Keratinocyte (primary cell): ENCODE measurements at regions not wholly inside any gene's neighbourhood (a gene's known extent, or its start where the extent isn't known, plus 50 kb on each side); places are given as distances from the start of the nearest gene placed in this dataset.
"Not testable (repeated sequence)": the region's sequence is repeated elsewhere in the genome, so short reads cannot be mapped to it uniquely, and the experiment has no call there.

Experiments used
- DNase-seq: peaks from one replicate; pipeline ENCODE4 v3.0.0-alpha.2; 2011; ENCODE audit warnings: low read depth, missing footprints, low spot score
- FAIRE-seq: peaks from 2 replicates; lab custom pipeline; 2011; peaks lifted over from hg19 to GRCh38; lab: Jason Lieb, UNC
- H2AFZ ChIP-seq: 2 replicates; pipeline ENCODE4 v1.6.0; 2012; ENCODE audit warnings: low read length, control low read depth, inconsistent platforms; ENCODE audit not compliant: control insufficient read depth
- H3K27ac ChIP-seq: 2 replicates; pipeline ENCODE4 v1.5.1; 2011; ENCODE audit warnings: low read length; ENCODE audit not compliant: control insufficient read depth, insufficient read depth
- H3K27me3 ChIP-seq: 3 replicates; pipeline ENCODE4 v1.6.0; 2011; ENCODE audit warnings: low read length; ENCODE audit not compliant: control insufficient read depth, insufficient read depth; ENCODE audit errors: extremely low read depth
- H3K36me3 ChIP-seq, 2 experiments: 2 replicates in 1 of 2; 3 replicates in 1 of 2; pipeline ENCODE4 v1.5.1; 2011; ENCODE audit warnings: low read length in 2 of 2, mild to moderate bottlenecking in 1 of 2; ENCODE audit not compliant: control insufficient read depth in 2 of 2, insufficient read depth in 2 of 2; ENCODE audit errors: extremely low read depth in 1 of 2
- H3K4me1 ChIP-seq: 3 replicates; pipeline ENCODE4 v1.5.1; 2011; ENCODE audit warnings: low read length; ENCODE audit not compliant: control insufficient read depth, insufficient read depth; ENCODE audit errors: extremely low read depth
- H3K4me2 ChIP-seq: 3 replicates; pipeline ENCODE4 v1.6.0; 2011; ENCODE audit warnings: low read depth, low read length; ENCODE audit not compliant: control insufficient read depth, insufficient read depth; ENCODE audit errors: extremely low read depth
- H3K4me3 ChIP-seq, 3 experiments: fragments of 200-600 bp in 1 of 3; sonication (generic) in 1 of 3; 2 replicates in 2 of 3; 3 replicates in 1 of 3; pipeline ENCODE4 v1.5.1; 2011 to 2016; ENCODE audit warnings: low read length in 3 of 3, mild to moderate bottlenecking in 3 of 3, control low read depth in 2 of 3, inconsistent platforms in 1 of 3, low read depth in 1 of 3, mixed read lengths in 1 of 3, mixed run types in 1 of 3, moderate library complexity in 1 of 3; ENCODE audit not compliant: control insufficient read depth in 2 of 3, insufficient read depth in 2 of 3; ENCODE audit errors: extremely low read depth in 1 of 3
- H3K79me2 ChIP-seq: 2 replicates; pipeline ENCODE4 v1.6.0; 2012; ENCODE audit warnings: low read length; ENCODE audit not compliant: control insufficient read depth, insufficient read depth
- H3K9ac ChIP-seq: 3 replicates; pipeline ENCODE4 v1.6.0; 2011; ENCODE audit warnings: low read length; ENCODE audit not compliant: control insufficient read depth, insufficient read depth; ENCODE audit errors: extremely low read depth
- H3K9me1 ChIP-seq: 3 replicates; pipeline ENCODE4 v1.6.0; 2011; ENCODE audit warnings: low read length; ENCODE audit not compliant: control insufficient read depth, insufficient read depth; ENCODE audit errors: extremely low read depth
- H3K9me3 ChIP-seq: 2 replicates; pipeline ENCODE4 v1.5.1; 2012; ENCODE audit warnings: low read depth, low read length; ENCODE audit not compliant: control insufficient read depth
- H4K20me1 ChIP-seq: 3 replicates; pipeline ENCODE4 v1.6.0; 2011; ENCODE audit warnings: low read length; ENCODE audit not compliant: control insufficient read depth, insufficient read depth; ENCODE audit errors: extremely low read depth
- CTCF ChIP-seq, 3 experiments: IDR thresholded peaks in 1 of 3; conservative IDR thresholded peaks in 1 of 3; optimal IDR thresholded peaks in 1 of 3; 2 replicates in 2 of 3; 3 replicates in 1 of 3; pipeline versions ENCODE3 to v1.5.1; 2011; ENCODE audit warnings: low read length in 3 of 3, mild to moderate bottlenecking in 3 of 3, moderate library complexity in 2 of 3, control low read depth in 1 of 3, inconsistent platforms in 1 of 3; ENCODE audit not compliant: insufficient read depth in 2 of 3; ENCODE audit errors: extremely low read depth in 1 of 3
- EZH2 ChIP-seq: IDR thresholded peaks from one replicate; pipeline ENCODE4 v1.6.1; 2012; ENCODE audit warnings: inconsistent platforms, mild to moderate bottlenecking, low read length, moderate library complexity
- dilution Hi-C: fragments of 300-500 bp; cut with MboI; formaldehyde crosslinking; loops from one replicate; pipeline ENCODE4 v1.7.0; 2020; ENCODE audit warnings: low sequenced_read_pairs; ENCODE audit not compliant: extremely low pct_ligation_motif_present

- no peaks in the 10 kb centered on the region for H3K4me1 ChIP-seq
- no peak overlapping the region for H3K4me2 ChIP-seq
- no peaks in the 10 kb centered on the region for H3K27me3 ChIP-seq
- H3K27ac ChIP-seq, result no peak overlapping the region
- no peak for TF ChIP-seq CTCF (optimal IDR thresholded peaks at IDR 0.05 in 1 of 3, IDR thresholded peaks at IDR 0.05 in 1 of 3, conservative IDR thresholded peaks at IDR 0.05 in 1 of 3; ENCODE audit: extremely low read depth in 1 of 3, insufficient read depth in 2 of 3, low read length in 3 of 3)
- no peak for TF ChIP-seq EZH2
- no peaks in the 10 kb centered on the region for H3K36me3 ChIP-seq
- no peaks in the 10 kb centered on the region for H3K79me2 ChIP-seq
- no peak overlapping the region for H3K9ac ChIP-seq
- no peak overlapping the region for H2AFZ ChIP-seq
- H3K4me3 ChIP-seq, result no peak overlapping the region
- no peak for DNase-seq
- H3K9me3 ChIP-seq, result no peaks in the 10 kb centered on the region
- FAIRE-seq, result no peak
- no peaks in the 10 kb centered on the region for H4K20me1 ChIP-seq
- dilution Hi-C loops, result no loop called here
- no peaks in the 10 kb centered on the region for H3K9me1 ChIP-seq
Observed at GRCh38 chr7:22040923-22041595, 95.4 kb upstream of the CDCA7L start.

- Histone ChIP-seq H2AFZ (no peak overlapping the region), H3K9ac (no peak overlapping the region), H4K20me1 (no peaks in the 10 kb centered on the region), H3K9me3 (no peaks in the 10 kb centered on the region), H3K79me2 (no peaks in the 10 kb centered on the region), H3K9me1 (no peaks in the 10 kb centered on the region), H3K27ac (no peak overlapping the region), H3K4me1 (no peaks in the 10 kb centered on the region), H3K27me3 (no peaks in the 10 kb centered on the region), H3K4me3 (no peak overlapping the region), H3K4me2 (no peak overlapping the region), H3K36me3 (no peaks in the 10 kb centered on the region)
- TF ChIP-seq CTCF (optimal IDR thresholded peaks at IDR 0.05 in 1 of 3, IDR thresholded peaks at IDR 0.05 in 1 of 3, conservative IDR thresholded peaks at IDR 0.05 in 1 of 3; ENCODE audit: extremely low read depth in 1 of 3, insufficient read depth in 2 of 3, low read length in 3 of 3) (no peak), EZH2 (no peak)
- DNase-seq, result no peak
- no peak for FAIRE-seq
- dilution Hi-C loops, result no loop called here
Observed at GRCh38 chr7:22039670-22040069, 94.0 kb upstream of the CDCA7L start.

- dilution Hi-C loops, FAIRE-seq, H3K27me3 ChIP-seq: not testable (repeated sequence)
Observed at GRCh38 chr7:22032356-22032755, 86.7 kb upstream of the CDCA7L start.

GRCh38 chr7:22028656-22029055 lies 83.0 kb upstream of the CDCA7L start:
- H3K9ac ChIP-seq, FAIRE-seq, H3K36me3 ChIP-seq, H3K27ac ChIP-seq, H3K9me1 ChIP-seq, DNase-seq, H3K79me2 ChIP-seq, H3K4me3 ChIP-seq, H3K4me1 ChIP-seq, H4K20me1 ChIP-seq, dilution Hi-C loops, H3K9me3 ChIP-seq, H2AFZ ChIP-seq, H3K4me2 ChIP-seq, H3K27me3 ChIP-seq: not testable (repeated sequence)

More at GRCh38 chr7:22032356-22032755, 86.7 kb upstream of the CDCA7L start:
- not testable (repeated sequence) for H3K4me2 ChIP-seq, H3K9me3 ChIP-seq, H3K9me1 ChIP-seq, H3K9ac ChIP-seq, H3K4me3 ChIP-seq, H4K20me1 ChIP-seq, H2AFZ ChIP-seq, DNase-seq, H3K36me3 ChIP-seq, H3K27ac ChIP-seq, H3K79me2 ChIP-seq, H3K4me1 ChIP-seq
